COLO829 (cell line): ENCODE measurements at regions not wholly inside any gene's neighbourhood (a gene's known extent, or its start where the extent isn't known, plus 50 kb on each side); places are given as distances from the start of the nearest gene placed in this dataset.

ENCODE experiments used
- DNase-seq: peaks from one replicate; pipeline ENCODE4 v3.0.0; 2012; ENCODE audit warnings: low spot score

DNA sequence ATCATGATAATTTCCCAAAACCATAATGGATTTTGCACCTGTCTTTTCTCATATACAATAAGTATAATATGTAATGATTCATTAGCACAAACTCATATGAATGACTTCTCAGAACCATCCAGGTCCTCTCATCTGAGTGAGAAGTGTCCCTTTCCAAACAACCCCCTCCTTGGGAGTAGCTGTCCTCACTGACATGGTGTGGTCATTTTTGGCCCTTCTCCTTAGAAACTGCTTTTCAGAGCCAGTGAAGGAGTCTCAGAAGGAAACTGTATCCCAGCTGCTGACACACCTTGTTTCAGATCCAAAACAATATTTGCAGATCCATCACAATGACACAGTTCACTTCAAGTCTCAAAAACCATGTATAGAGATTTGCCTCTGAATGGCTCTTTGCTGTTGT, 95.5 kb downstream of the MIS18A start:
- no peak for DNase-seq

DNA sequence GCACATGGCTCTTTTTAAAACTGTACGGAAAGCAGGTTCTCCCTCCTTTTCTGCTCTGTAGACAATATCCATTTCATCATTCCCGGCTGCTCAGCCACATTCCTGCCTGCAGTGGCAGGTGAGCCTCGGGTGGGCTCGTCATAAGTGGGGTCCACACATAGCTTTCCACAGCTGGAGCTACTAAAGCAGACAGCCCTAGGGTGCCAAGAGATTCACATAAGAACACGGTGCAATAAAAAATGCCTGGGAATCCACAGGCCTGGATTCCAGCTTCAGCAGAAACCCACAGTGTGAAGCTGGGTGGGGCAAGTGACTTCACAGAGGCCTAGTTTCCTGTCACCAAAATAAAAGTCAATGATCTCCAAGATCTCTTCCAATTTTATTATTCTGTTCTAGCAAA, 96.4 kb downstream of the MIS18A start:
- DNase-seq: no peak

DNA sequence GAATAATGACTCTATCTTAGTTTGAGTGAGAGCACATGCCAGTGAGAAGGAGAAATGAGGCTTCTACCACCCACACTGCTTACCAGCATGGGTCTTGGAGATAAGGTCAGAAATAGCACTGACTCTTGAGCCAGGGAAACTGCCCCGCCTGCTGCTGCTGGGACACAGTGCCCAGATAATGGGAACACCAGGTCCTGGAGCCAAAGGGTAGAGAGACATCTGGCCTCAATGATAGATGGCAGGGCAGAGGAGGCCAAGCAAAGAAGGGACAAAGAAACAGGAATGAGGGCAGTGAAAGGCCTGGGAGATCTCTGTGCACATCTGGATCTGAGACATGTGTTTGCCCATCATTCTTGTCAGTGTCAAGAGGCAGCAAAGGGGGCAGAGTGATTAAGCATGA, 97.4 kb downstream of the MIS18A start:
- no peak for DNase-seq

DNA sequence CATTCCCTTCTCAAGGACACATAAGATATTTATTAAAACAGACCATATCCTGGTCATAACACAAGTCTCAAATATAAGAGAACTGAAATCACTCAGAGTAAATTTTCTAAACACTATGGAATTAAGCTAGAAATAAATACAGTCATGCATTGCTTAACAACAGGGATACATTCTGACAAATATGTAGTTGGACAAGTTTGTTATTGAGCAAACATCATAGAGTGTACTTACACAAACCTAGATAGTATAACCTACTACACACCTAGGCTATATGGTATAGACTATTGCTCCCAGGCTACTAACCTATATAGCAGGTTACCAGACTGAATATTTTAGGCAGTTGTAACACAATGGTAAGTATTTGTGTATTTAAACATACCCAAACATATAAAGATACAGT, 104.0 kb downstream of the MIS18A start:
- DNase-seq: no peak

DNA sequence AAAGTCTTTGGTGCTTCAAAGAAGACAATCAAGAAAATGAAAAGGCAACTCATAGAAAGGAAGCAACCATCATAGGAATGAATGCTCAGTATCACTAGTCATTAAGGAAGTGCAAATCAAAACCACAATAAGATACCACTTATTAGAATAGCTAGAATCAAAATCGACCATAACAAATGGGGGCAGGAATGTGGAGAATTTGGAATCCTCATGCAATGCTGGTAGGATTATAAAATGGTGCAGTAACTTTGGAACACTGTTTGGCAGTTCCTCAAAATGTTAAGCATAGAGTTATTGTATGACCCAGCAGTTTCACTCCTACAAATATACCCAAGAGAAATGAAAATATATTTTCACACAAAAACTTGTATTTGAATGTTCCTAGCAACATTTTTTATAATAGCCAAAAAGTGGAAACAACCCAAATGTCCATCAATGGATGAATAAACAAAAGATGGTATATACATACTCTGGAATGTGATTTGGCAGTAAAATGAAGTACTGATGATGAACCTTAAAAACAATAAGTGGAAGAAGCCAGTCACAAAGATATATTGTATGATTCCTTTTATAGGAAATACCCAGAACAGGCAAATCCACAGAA, 105.6 kb downstream of the MIS18A start:
- DNase-seq: no peak

DNA sequence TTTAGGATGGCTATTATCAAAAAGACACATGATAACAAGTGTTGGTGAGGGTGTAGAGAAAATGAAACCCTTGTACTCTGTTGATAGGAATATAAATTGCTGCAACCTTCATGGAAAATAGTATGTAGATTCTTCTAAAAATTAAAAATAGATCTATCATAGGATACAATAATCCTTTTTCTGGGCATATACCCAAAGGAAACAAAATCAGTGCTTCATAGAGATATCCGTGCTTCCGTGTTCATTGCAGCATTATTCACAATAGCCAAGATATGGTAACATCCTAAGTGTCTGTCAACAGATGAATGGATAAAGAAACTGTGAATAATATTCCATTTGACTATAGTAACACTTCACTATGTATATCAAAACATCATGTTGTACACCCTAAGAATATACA, 106.7 kb downstream of the MIS18A start:
- no peak for DNase-seq

DNA sequence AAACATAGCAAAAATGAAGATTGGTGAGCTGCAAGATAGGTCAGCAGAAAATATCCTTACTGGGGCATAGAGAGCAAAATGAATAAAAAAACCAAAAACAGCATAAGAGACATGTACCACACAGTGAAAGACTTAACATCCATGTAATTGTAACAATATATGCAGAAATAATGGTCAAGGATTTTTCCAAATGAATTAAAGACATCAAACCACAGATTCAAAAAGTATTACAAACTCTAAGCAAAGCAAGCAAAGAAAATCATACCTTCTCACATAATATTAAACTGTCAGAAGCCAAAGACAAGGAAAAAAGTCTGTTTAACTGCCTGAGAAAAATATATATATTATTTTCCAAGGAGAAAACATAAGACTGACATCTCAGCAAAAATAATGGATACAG, 111.3 kb downstream of the MIS18A start:
- DNase-seq: no peak

DNA sequence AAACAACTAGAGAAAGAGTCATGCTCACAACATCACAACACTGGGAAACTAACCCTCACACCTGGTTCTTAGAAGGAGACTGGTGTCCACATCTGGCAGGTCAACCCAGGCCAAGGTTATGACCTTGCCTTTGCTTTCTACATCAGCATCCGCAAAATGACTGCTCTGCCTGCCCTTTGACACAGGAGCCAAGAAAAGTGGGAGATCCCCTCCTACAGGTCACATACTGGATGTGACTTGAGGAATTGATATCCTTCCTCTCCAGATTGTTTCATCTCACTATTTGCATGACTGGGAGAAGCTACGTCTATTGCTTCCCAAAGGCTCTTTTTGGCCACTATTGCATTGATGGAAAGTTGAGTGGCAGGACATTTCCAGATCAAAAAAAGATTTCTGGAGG, 115.5 kb downstream of the MIS18A start:
- DNase-seq: no peak

DNA sequence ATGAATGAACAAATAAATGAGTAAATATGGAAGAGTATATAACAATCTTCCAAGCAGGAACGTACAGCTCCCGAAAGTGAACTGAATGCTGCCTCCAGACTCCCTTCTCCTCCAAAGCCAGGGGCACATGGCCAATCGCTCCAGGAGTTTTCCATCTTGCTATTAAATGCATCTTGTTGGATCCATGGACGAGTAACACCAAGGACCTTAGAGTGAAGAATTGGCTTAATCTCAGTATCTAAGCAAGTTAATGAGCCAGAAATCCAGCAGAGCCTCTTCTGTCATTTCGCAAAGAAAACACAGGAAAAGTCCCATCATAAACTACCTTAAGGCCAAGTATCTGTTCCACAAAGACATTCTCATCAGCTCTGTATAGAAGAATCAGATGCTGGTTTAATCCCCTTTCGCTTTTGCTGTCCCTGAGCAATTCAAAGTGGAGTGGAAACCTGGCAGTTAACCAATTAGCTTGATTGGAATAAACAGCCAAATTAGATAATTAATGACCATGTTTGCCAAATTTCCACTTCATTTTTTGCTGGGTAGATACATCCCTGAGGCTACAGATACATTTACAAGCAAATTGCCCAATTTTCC, 116.0 kb downstream of the MIS18A start:
- DNase-seq: no peak

DNA sequence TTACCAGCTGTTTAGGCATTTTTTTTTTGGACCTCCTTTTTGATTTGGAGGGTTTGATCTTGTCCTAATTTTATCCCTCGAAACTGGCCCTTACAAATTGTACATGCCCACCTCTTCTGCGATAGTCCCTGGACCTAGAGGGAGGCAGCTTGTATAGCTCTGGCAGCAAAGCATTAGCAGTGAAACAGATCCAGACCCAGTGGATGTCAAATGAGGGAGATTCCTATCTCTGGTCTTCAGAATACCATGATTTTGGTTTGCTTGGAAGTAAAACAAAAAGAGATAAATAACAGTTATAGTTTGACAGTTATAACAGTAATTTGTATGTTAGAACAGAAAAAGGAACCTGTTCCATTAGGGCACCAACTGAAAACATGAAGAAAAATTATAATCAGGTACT, 123.6 kb downstream of the MIS18A start:
- DNase-seq: no peak

DNA sequence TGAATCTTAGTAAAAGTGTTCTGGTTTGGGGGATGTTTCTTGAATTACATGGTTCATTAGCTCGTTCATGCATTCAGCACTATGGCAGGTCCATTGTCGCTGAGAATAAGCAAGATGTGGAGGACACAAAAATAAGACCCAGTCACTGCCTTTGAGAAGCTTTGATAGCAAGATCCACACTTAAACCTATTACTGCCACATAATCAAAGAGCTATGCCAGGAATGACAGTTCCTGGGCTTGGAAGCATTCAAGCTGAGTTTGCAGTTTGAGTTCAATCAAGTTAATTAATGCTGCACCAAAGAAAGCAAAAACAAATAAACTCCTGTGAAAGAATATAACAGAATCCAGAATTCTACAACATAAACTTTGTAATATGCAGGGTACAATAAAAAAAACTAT, 131.8 kb downstream of the MIS18A start:
- DNase-seq: no peak

DNA sequence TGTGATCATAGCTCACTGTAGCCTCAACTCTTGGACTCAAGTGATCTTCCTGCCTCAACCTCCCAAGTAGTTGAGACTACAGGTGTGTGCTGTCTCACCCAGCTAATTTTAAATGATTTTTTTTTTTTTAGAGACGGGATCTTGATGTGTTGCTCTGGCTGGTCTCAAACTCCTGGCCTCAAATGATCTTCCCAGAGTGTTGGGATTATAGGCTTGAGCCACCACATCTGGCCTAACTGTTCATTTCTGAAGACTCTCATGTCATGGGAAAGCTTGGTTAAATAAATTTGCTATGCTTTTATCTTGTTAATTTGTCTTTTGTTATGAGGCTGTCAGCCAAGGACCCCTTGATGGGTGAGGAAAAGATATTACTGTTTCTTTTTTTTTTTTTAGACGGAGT, 134.0 kb downstream of the MIS18A start:
- DNase-seq: no peak

DNA sequence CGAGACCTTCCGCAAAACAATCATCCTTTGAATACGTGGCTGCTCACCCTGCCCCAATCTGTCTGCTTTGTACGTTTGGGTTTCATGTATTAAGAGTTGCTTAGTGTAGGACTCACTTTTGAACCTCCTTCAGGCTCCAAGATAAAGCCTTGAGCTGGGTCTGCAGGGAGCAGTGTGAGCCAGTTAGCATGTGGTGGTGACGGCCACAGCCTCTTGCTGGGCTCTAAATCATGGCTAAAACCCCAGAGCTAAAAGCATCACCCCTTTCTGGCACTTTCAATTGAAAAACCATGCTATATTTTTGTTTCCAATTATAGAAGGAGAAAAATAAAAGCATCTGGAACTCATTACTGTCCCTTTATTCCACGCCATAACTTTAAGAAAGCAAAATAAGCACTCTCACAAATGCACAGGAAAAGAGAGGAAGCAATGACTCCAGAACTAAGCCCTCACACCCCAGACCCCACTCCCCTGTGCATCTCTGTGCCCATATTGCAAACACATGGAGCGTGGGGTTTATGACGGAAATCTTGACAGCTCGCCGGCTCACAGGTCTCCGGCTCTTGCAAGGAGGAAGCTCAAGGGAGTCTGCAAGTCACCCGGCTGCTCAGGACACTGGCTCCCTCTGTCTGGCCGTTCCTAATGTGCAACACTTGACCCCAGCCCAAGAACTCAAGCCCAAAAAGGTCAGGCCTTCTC, 135.5 kb downstream of the MIS18A start:
- DNase-seq: no peak

DNA sequence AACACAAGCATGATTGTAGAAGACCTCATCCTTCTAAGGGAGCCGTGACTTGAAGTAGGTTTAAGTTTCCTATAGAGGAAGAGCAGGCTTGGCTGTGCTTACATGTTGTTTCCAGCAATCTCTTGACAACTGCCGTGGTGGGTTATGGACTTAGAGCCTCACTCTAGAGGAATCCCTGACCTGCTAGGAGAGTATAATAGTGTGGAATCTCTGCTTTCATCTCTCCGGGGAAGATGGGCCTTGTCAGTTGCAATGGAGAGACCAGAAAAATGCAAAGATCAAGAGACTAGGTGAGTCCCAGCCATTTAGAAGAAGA, 137.6 kb downstream of the MIS18A start:
- DNase-seq: no peak

DNA sequence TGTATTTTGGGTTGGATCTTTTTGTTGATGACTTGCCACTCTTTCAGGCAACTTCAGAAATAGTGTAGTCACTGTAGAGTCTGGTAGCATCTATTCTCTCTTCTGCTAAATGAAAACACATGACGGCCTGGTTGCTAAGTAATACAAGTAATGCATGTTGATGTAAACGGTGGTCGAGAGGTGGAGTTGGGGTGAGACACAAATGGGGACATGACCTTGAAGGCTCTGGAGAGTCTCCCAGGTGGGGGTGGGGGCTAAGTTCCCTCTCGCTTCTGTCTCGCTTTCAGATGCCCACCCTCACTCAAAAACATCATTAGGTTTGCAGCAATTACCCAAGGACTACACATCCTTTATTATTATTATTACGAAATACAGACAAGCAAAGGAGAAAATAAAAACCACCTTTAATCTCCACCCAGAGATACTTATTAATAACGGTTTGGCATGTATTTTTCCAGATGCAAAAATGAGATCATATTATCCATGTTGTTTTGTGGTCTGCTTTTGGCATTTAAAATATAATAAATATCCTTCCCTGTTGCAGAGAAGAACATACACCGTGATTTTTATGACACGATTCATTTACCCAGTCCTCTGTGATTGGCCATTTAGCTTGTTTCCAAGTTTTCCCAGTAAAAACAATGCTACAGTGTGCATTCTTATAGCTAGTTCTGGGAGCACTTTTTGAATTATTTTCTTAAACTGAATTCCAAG, 138.1 kb downstream of the MIS18A start:
- no peak for DNase-seq

DNA sequence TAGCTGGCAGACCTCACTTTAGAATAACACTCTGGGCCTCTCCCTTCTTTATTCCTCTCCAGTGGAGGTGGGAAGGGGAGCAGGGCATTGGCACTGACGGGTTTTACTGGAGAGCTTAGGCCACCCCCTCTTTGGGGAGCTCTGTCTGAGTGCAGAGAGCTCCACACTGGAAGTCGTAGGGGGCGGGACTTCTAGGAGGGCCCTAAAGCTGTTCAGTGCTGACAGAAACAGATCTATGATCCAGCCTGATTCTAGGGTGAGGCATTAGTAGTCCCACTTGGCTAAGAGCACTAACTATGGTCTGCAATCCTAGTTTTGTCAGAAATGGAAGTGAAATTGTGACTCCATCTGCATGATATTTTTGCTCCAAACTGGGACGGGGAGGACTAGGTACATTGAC, 138.7 kb downstream of the MIS18A start:
- DNase-seq: no peak

DNA sequence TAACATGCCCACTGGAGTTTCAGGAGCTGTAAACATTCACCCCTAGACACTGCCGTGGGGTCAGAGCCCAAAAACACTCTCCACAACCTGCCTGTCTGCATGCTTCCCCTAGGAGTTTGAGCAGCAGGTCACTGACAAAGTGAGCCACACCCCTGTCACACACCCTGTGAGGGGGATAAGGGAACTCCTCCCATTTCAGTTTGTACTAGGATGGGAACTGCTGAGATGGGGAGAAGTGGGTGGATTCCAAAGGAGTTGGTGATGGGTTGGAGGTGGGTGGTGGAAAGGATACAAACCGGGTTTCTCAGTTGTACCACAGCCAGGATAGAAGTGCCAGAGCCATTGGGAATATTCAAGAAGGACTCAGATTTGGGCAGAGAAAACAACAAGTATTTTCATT, 140.2 kb downstream of the MIS18A start:
- no peak for DNase-seq

DNA sequence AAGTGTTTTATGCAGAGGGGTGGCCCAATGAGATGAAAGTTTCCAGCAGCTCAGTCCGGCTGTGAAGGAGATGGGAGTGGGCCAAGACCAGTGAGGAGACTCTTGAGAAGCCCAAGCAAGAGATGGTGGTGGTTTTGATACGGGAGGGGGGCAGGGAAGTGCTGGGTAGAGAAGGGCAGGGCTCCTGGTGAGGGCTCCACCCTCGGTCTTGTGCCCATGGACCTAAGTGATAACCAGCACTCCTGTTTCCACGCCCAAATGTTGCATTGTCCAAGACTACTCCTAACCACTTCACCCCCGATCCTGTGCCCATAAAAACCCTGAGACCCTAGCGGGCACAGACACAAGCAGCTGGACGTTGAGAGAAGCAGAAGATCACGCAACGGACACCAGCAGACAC, 140.9 kb downstream of the MIS18A start:
- no peak for DNase-seq

DNA sequence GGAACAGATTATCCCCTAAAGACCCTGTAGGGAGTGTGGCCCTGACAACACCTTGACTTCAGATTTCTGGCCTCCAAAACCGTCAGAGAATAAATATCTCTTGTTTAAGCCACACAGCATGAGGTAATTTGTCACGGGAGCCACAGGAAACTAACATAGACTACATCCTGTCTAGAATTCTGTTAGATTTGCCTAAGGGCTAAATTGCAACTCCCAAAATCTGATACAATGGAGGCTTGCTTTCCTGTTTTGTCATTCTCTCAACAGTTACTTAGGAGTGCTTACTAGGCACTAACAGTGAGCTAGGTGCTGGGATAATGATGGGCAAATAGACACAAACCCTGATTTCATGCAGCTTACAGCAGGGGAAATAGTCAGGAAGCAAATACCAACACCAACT, 141.6 kb downstream of the MIS18A start:
- DNase-seq: no peak

DNA sequence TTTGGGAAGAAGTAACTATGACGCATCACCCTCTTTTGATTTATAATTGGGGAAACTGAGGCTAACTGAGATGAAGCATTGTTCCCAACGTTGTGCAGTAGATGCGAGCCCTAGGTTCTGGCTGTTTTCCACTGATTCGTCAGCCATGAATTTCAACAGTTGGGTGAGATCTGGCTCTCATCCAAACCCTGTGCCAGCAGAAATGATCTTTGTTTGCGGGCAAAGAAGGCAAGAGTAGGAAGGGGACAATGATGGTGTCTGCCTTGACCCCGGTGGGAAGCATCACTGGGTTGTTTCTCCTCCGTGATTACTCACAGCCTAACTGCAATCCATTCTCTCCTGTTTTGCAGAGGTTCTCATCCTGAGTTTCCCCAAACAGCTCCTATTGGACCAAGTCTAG, 142.3 kb downstream of the MIS18A start:
- no peak for DNase-seq

DNA sequence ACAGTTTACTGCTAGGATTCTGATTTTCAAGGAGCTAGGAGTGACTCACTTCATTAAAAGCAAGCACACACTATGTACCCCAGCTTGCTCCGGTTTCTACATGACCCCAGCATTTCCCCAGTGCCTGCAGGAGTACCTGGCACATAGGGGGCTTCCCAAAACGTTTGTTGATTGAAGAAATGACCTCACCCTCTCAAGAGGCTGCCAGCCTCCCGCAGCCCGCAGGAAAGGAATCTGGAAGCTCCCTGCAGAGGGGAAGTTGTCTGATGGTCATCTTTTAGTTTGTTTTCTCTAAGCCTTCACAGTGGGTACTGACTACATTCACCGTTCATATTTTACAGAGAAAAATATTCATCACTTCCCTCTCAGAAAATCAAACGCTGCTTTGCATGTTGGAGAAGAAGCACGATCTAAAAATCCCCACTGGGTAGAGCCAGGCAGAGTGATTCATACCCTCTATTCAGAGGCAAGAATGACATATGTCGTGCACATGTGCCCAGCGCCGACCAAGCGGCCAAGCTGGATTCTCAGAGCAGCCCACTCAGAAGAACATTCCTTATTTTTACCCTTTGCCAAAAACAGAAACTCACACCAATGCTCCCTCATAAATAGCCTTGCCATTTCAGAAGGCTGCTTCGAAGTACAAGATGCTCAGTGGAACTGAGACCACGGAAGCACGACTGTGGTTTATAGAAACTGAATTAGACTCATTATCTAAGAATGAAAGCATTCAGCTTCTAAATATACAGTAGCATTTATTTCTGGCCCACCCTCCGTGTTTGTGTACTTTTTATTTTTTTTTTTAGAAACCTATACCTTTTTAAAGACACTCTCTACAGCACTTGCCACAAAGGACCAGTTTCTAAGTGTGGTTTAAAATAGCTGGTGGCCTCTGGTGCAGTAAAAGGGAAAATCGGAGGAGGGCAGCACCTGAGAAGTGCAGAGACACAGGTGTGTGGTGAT, 143.2 kb downstream of the MIS18A start:
- DNase-seq: no peak

DNA sequence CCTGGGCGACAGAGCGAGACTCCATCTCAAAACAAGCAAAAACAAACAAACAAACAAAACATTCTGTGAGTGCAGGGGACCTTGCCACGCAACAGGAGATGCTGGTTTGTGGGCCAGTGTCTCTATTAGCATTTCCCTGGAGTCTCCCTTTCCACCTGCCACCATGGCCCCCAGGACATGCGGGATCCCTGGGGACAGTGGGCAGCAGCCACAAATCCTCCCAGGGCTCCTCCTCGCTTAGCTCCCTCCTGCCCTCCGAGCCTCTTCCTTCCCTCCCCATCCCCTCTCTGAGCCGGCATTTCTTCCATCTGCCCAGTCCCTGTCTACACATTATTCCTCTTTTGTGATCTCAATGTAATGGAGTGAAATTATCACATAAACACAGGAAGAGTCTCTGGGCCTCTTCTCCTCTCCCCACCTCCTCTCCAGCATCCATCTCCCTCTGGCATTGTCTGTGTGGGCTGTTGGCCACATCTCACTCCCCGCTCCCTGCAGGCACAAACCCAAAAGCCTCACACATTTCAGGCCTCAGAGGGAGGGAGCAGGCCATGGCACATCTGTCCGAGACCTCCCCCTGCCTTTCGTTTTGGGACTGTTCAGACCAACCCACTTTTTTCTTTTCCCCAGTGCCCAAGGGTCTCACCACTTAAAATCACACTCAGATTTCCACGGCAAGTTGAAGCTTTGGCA, 144.3 kb downstream of the MIS18A start:
- no peak for DNase-seq
